Peyer's patch (tissue), 4 donors: ENCODE measurements at regions not wholly inside any gene's neighbourhood (a gene's known extent, or its start where the extent isn't known, plus 50 kb on each side); places are given as distances from the start of the nearest gene placed in this dataset.

Experiments
- DNase-seq, 3 donors: peaks; one replicate each; pipeline ENCODE4 v3.0.0-alpha.2; 2017 to 2019
- H3K27ac ChIP-seq, 4 donors: fragments of 200-600 bp; sonication (generic); one replicate each; pipeline ENCODE4 v1.5.1; 2016 to 2019
- H3K27me3 ChIP-seq, 2 donors: fragments of 200-600 bp; sonication (generic); one replicate each; pipeline ENCODE4 v1.5.1; 2019
- H3K36me3 ChIP-seq, 3 donors: fragments of 200-600 bp; sonication (generic); one replicate each; pipeline ENCODE4 v1.5.1; 2016 to 2019
- H3K4me1 ChIP-seq, 4 donors: fragments of 200-600 bp; sonication (generic); one replicate each; pipeline ENCODE4 v1.5.1; 2016 to 2019
- H3K4me3 ChIP-seq, 4 donors: fragments of 200-600 bp; sonication (generic); 1 replicate in 3 of 4; 2 replicates in 1 of 4; pipeline ENCODE4 v1.5.1; 2016 to 2019; ENCODE audit warnings: mild to moderate bottlenecking in 1 of 4
- H3K9me3 ChIP-seq, 4 donors: fragments of 200-600 bp; sonication (generic); one replicate each; pipeline ENCODE4 v1.5.1; 2016 to 2019; ENCODE audit warnings: mild to moderate bottlenecking in 1 of 4
- CTCF ChIP-seq, 6 experiments: fragments of 450-650 bp in 4 of 6; fragments of 200-600 bp in 2 of 6; sonication (generic) in 1 of 6; IDR thresholded peaks; one replicate each; pipeline ENCODE4 v1.5.1; 2017 to 2019; ENCODE audit warnings: antibody characterized with exemption in 6 of 6, mild to moderate bottlenecking in 3 of 6, moderate library complexity in 1 of 6
- POLR2A ChIP-seq, 2 donors: fragments of 450-650 bp; IDR thresholded peaks; one replicate each; pipeline ENCODE4 v1.5.1; 2017; ENCODE audit warnings: antibody characterized with exemption in 2 of 2, mild to moderate bottlenecking in 2 of 2, moderate library complexity in 2 of 2

GRCh38 chr12:75827061-75827460, 204.5 kb downstream of the PHLDA1 start:
- H3K4me3 ChIP-seq: no peak overlapping the region
- no peak for TF ChIP-seq CTCF (IDR thresholded peaks at IDR 0.05)
- no peak for TF ChIP-seq POLR2A (IDR thresholded peaks at IDR 0.05)
- H3K27me3 ChIP-seq: no peaks in the 10 kb centered on the region
- no peaks in the 10 kb centered on the region for H3K9me3 ChIP-seq
- H3K27ac ChIP-seq: no peak overlapping the region
- no peaks in the 10 kb centered on the region for H3K4me1 ChIP-seq
- DNase-seq: no peak
- H3K36me3 ChIP-seq: no peaks in the 10 kb centered on the region

GRCh38 chr12:75825686-75826085, 205.9 kb downstream of the PHLDA1 start:
- Histone ChIP-seq H3K27ac (no peak overlapping the region), H3K4me1 (no peaks in the 10 kb centered on the region), H3K4me3 (no peak overlapping the region), H3K9me3 (no peaks in the 10 kb centered on the region), H3K27me3 (no peaks in the 10 kb centered on the region), H3K36me3 (no peaks in the 10 kb centered on the region)
- TF ChIP-seq POLR2A (IDR thresholded peaks at IDR 0.05): no peak
- no peak for TF ChIP-seq CTCF (IDR thresholded peaks at IDR 0.05)
- no peak for DNase-seq

- Histone ChIP-seq H3K4me1 (no peaks in the 10 kb centered on the region), H3K27me3 (no peaks in the 10 kb centered on the region), H3K36me3 (no peaks in the 10 kb centered on the region), H3K4me3 (no peak overlapping the region), H3K27ac (no peak overlapping the region), H3K9me3 (no peaks in the 10 kb centered on the region)
- DNase-seq: no peak
- no peak for TF ChIP-seq POLR2A (IDR thresholded peaks at IDR 0.05)
- TF ChIP-seq CTCF (IDR thresholded peaks at IDR 0.05): no peak
Measured at GRCh38 chr12:75823475-75823874, 208.1 kb downstream of the PHLDA1 start.

GRCh38 chr12:75822416-75822815, 209.2 kb downstream of the PHLDA1 start:
- DNase-seq: no peak
- Histone ChIP-seq H3K9me3 (no peaks in the 10 kb centered on the region), H3K36me3 (no peaks in the 10 kb centered on the region), H3K27me3 (no peaks in the 10 kb centered on the region), H3K27ac (no peak overlapping the region), H3K4me3 (no peak overlapping the region), H3K4me1 (no peaks in the 10 kb centered on the region)
- TF ChIP-seq POLR2A (IDR thresholded peaks at IDR 0.05) (no peak), CTCF (IDR thresholded peaks at IDR 0.05) (no peak)

- peak in 2 of 3 donors; percentile 19 to 53 for DNase-seq
- no peaks in the 10 kb centered on the region for H3K27me3 ChIP-seq
- no peak overlapping the region for H3K4me3 ChIP-seq
- H3K9me3 ChIP-seq: no peaks in the 10 kb centered on the region
- TF ChIP-seq POLR2A (IDR thresholded peaks at IDR 0.05) (no peak), CTCF (IDR thresholded peaks at IDR 0.05) (peak in 1 of 6 experiments; percentile 10)
- H3K4me1 ChIP-seq: no peaks in the 10 kb centered on the region
- no peaks in the 10 kb centered on the region for H3K36me3 ChIP-seq
- H3K27ac ChIP-seq: peak overlapping the region in 2 of 4 donors; percentile 16 to 40
Measured at GRCh38 chr12:75820848-75821578, 210.6 kb downstream of the PHLDA1 start.
